Activated naive CD4-positive, alpha-beta T cell treated with anti-CD3 and anti-CD28 coated beads, Interleukin-2, amount 50 U/mL, for 24 hours (primary cell): ENCODE measurements at regions not wholly inside any gene's neighbourhood (a gene's known extent, or its start where the extent isn't known, plus 50 kb on each side); places are given as distances from the start of the nearest gene placed in this dataset.

Experiments used
- H3K27ac Mint-ChIP-seq: one replicate; pipeline ENCODE4 v1.8.0; 2021; ENCODE audit warnings: mild to moderate bottlenecking, mixed read lengths
- H3K27me3 Mint-ChIP-seq: one replicate; pipeline ENCODE4 v1.8.0; 2021; ENCODE audit warnings: mixed read lengths
- H3K36me3 Mint-ChIP-seq: one replicate; pipeline ENCODE4 v1.8.0; 2021; ENCODE audit warnings: mixed read lengths
- H3K4me1 Mint-ChIP-seq: one replicate; pipeline ENCODE4 v1.8.0; 2021; ENCODE audit warnings: mixed read lengths
- H3K4me3 Mint-ChIP-seq: one replicate; pipeline ENCODE4 v1.8.0; 2021; ENCODE audit warnings: mild to moderate bottlenecking, mixed read lengths
- H3K9me3 Mint-ChIP-seq: one replicate; pipeline ENCODE4 v1.8.0; 2021; ENCODE audit warnings: mixed read lengths

- Mint-ChIP-seq H3K4me1 (no peaks in the 10 kb centered on the region), H3K36me3 (no peaks in the 10 kb centered on the region), H3K4me3 (no peak overlapping the region), H3K27ac (no peak overlapping the region), H3K9me3 (no peaks in the 10 kb centered on the region), H3K27me3 (peaks cover 1% of the 10 kb centered on the region)
Measured at GRCh38 chr11:70535191-70535971, 137.1 kb downstream of the CTTN start.

GRCh38 chr11:70536051-70536877 is 137.9 kb downstream of the CTTN start:
- H3K4me1 Mint-ChIP-seq, result no peaks in the 10 kb centered on the region
- peaks cover 1% of the 10 kb centered on the region for H3K27me3 Mint-ChIP-seq
- no peak overlapping the region for H3K4me3 Mint-ChIP-seq
- no peaks in the 10 kb centered on the region for H3K9me3 Mint-ChIP-seq
- H3K36me3 Mint-ChIP-seq, result no peaks in the 10 kb centered on the region
- H3K27ac Mint-ChIP-seq, result no peak overlapping the region

- Mint-ChIP-seq H3K9me3 (no peaks in the 10 kb centered on the region), H3K36me3 (no peaks in the 10 kb centered on the region), H3K4me3 (no peak overlapping the region), H3K27me3 (peaks cover 1% of the 10 kb centered on the region), H3K4me1 (no peaks in the 10 kb centered on the region), H3K27ac (no peak overlapping the region)
Measured at GRCh38 chr11:70537576-70538571, 139.5 kb downstream of the CTTN start.

- H3K4me1 Mint-ChIP-seq, result no peaks in the 10 kb centered on the region
- H3K4me3 Mint-ChIP-seq, result no peak overlapping the region
- H3K27ac Mint-ChIP-seq, result no peak overlapping the region
- H3K9me3 Mint-ChIP-seq, result no peaks in the 10 kb centered on the region
- H3K27me3 Mint-ChIP-seq, result peaks cover under 1% of the 10 kb centered on the region
- H3K36me3 Mint-ChIP-seq, result no peaks in the 10 kb centered on the region
Measured at GRCh38 chr11:70538641-70539359, 140.5 kb downstream of the CTTN start.

- Mint-ChIP-seq H3K9me3 (no peaks in the 10 kb centered on the region), H3K36me3 (no peaks in the 10 kb centered on the region), H3K4me3 (no peak overlapping the region), H3K4me1 (no peaks in the 10 kb centered on the region), H3K27ac (no peak overlapping the region), H3K27me3 (no peaks in the 10 kb centered on the region)
Measured at GRCh38 chr11:70539360-70540095, 141.2 kb downstream of the CTTN start.

GRCh38 chr11:70540196-70540595 is 141.9 kb downstream of the CTTN start:
- H3K4me1 Mint-ChIP-seq, result no peaks in the 10 kb centered on the region
- no peak overlapping the region for H3K4me3 Mint-ChIP-seq
- no peaks in the 10 kb centered on the region for H3K9me3 Mint-ChIP-seq
- no peaks in the 10 kb centered on the region for H3K27me3 Mint-ChIP-seq
- H3K27ac Mint-ChIP-seq, result no peak overlapping the region
- no peaks in the 10 kb centered on the region for H3K36me3 Mint-ChIP-seq

- H3K4me3 Mint-ChIP-seq, result no peak overlapping the region
- peaks cover 2% of the 10 kb centered on the region for H3K27me3 Mint-ChIP-seq
- no peaks in the 10 kb centered on the region for H3K4me1 Mint-ChIP-seq
- no peaks in the 10 kb centered on the region for H3K9me3 Mint-ChIP-seq
- no peak overlapping the region for H3K27ac Mint-ChIP-seq
- no peaks in the 10 kb centered on the region for H3K36me3 Mint-ChIP-seq
Measured at GRCh38 chr11:70541176-70541575, 142.8 kb downstream of the CTTN start.

GRCh38 chr11:70541699-70542098 is 143.4 kb downstream of the CTTN start:
- Mint-ChIP-seq H3K27me3 (peaks cover 2% of the 10 kb centered on the region), H3K4me3 (no peak overlapping the region), H3K9me3 (no peaks in the 10 kb centered on the region), H3K36me3 (no peaks in the 10 kb centered on the region), H3K27ac (no peak overlapping the region), H3K4me1 (no peaks in the 10 kb centered on the region)

GRCh38 chr11:70542406-70542805 is 144.1 kb downstream of the CTTN start:
- H3K36me3 Mint-ChIP-seq, result no peaks in the 10 kb centered on the region
- peaks cover 2% of the 10 kb centered on the region for H3K27me3 Mint-ChIP-seq
- H3K4me1 Mint-ChIP-seq, result no peaks in the 10 kb centered on the region

GRCh38 chr11:70542811-70543210 is 144.5 kb downstream of the CTTN start:
- Mint-ChIP-seq H3K9me3 (no peaks in the 10 kb centered on the region), H3K27me3 (peaks cover 2% of the 10 kb centered on the region), H3K4me3 (no peak overlapping the region), H3K27ac (no peak overlapping the region), H3K4me1 (no peaks in the 10 kb centered on the region), H3K36me3 (no peaks in the 10 kb centered on the region)

More at GRCh38 chr11:70542406-70542805, 144.1 kb downstream of the CTTN start:
- no peak overlapping the region for H3K27ac Mint-ChIP-seq
- no peaks in the 10 kb centered on the region for H3K9me3 Mint-ChIP-seq
- no peak overlapping the region for H3K4me3 Mint-ChIP-seq

GRCh38 chr11:70543611-70544010 is 145.3 kb downstream of the CTTN start:
- no peak overlapping the region for H3K4me3 Mint-ChIP-seq
- no peaks in the 10 kb centered on the region for H3K4me1 Mint-ChIP-seq
- H3K9me3 Mint-ChIP-seq, result no peaks in the 10 kb centered on the region
- H3K27me3 Mint-ChIP-seq, result peaks cover 2% of the 10 kb centered on the region
- no peak overlapping the region for H3K27ac Mint-ChIP-seq
- H3K36me3 Mint-ChIP-seq, result no peaks in the 10 kb centered on the region

GRCh38 chr11:70544067-70544773 is 145.9 kb downstream of the CTTN start:
- Mint-ChIP-seq H3K4me3 (no peak overlapping the region), H3K9me3 (no peaks in the 10 kb centered on the region), H3K4me1 (no peaks in the 10 kb centered on the region), H3K27ac (no peak overlapping the region), H3K36me3 (no peaks in the 10 kb centered on the region), H3K27me3 (peaks cover 2% of the 10 kb centered on the region)

- Mint-ChIP-seq H3K4me3 (no peak overlapping the region), H3K27ac (no peak overlapping the region), H3K4me1 (no peaks in the 10 kb centered on the region), H3K36me3 (no peaks in the 10 kb centered on the region), H3K27me3 (peaks cover 2% of the 10 kb centered on the region), H3K9me3 (no peaks in the 10 kb centered on the region)
Measured at GRCh38 chr11:70544774-70545609, 146.7 kb downstream of the CTTN start.
